ENCODE measurements at regions not wholly inside any gene's neighbourhood (a gene's known extent, or its start where the extent isn't known, plus 50 kb on each side); places are given as distances from the start of the nearest gene placed in this dataset.

DNA sequence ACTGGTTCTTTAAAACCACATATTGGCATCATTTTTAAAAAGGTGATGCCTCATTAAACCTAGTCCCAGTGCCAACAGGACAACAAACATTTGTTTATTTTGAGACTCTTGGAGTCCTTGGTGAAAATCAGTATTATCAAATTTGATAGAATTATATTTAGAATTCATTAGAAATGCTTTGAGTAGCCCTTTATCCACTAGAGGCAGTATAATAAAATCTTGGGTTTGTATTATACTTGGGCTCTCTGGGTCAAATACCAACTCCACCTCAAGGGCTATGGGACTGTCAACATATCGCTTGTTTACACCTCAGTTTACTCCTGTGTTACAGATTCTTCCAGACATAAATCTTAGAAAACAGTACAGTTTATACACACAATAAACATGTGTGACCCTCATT is 335.7 kb upstream of the FSTL5 start:
- Mint-ChIP-seq H3K4me1 (ENCODE audit: unreplicated experiment) (no peaks in the 10 kb centered on the region), H3K4me3 (ENCODE audit: unreplicated experiment) (no peak overlapping the region), H3K9me3 (ENCODE audit: unreplicated experiment) (no peaks in the 10 kb centered on the region), H3K36me3 (ENCODE audit: low read depth, unreplicated experiment) (no peaks in the 10 kb centered on the region), H3K27ac (ENCODE audit: unreplicated experiment) (no peak overlapping the region), H3K27me3 (ENCODE audit: unreplicated experiment) (no peaks in the 10 kb centered on the region)
- TF ChIP-seq, protein P1, sequence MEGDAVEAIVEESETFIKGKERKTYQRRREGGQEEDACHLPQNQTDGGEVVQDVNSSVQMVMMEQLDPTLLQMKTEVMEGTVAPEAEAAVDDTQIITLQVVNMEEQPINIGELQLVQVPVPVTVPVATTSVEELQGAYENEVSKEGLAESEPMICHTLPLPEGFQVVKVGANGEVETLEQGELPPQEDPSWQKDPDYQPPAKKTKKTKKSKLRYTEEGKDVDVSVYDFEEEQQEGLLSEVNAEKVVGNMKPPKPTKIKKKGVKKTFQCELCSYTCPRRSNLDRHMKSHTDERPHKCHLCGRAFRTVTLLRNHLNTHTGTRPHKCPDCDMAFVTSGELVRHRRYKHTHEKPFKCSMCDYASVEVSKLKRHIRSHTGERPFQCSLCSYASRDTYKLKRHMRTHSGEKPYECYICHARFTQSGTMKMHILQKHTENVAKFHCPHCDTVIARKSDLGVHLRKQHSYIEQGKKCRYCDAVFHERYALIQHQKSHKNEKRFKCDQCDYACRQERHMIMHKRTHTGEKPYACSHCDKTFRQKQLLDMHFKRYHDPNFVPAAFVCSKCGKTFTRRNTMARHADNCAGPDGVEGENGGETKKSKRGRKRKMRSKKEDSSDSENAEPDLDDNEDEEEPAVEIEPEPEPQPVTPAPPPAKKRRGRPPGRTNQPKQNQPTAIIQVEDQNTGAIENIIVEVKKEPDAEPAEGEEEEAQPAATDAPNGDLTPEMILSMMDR (IDR thresholded peaks at IDR 0.05; ENCODE audit: unreplicated experiment), result peak; percentile 44
- DNase-seq (ENCODE audit: low spot score), result no peak

DNA sequence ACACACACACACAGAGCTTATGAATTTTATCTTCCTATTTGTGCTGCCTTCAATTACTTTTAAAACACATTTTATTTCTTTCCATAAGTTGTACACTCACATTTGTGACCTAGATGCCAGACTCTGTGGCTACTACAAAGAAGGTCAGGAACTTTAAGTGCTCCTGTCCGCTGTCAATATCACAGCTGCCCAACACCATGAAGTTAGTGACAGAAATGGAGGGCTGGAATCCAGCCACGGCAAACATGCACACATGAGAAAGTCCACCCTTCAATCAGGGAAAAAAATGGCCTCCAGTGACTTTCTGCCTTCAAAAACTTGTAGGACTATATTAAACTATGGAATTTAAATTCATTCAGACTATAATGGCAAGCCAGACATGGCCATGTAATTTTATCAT is 334.4 kb upstream of the FSTL5 start:
- TF ChIP-seq, protein P1 (IDR thresholded peaks at IDR 0.05; ENCODE audit: unreplicated experiment), result no peak
- no peak overlapping the region for H3K4me3 Mint-ChIP-seq (ENCODE audit: unreplicated experiment)
- no peak overlapping the region for H3K27ac Mint-ChIP-seq (ENCODE audit: unreplicated experiment)
- H3K36me3 Mint-ChIP-seq (ENCODE audit: low read depth, unreplicated experiment), result no peaks in the 10 kb centered on the region
- no peaks in the 10 kb centered on the region for H3K9me3 Mint-ChIP-seq (ENCODE audit: unreplicated experiment)
- no peak for DNase-seq (ENCODE audit: low spot score)
- no peaks in the 10 kb centered on the region for H3K4me1 Mint-ChIP-seq (ENCODE audit: unreplicated experiment)
- no peaks in the 10 kb centered on the region for H3K27me3 Mint-ChIP-seq (ENCODE audit: unreplicated experiment)

DNA sequence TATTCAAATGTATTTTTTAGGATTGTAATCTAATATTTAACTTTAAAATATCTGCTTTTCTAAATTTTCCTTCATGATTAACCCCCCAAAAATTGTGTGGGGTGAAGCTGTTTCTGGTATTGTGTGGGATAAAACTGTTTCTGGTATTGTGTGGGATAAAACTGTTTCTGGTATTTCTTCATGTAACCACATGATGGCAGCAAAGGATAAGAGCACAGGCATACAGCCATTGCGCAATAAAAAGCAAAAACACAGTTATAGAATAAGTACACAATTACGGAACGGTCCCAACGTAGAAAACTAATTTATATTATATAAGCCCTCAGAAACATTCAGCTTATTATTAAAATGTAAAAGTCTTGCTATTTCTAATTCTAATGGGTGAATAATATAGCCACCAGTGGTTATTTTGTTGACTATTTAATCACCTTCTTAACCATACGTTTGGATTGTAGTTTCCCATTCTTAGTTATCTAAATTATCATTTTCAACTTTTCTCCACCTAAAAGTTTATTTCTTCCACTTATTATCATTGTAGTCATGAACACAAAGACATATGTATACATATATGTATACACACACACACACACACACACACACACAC is 333.9 kb upstream of the FSTL5 start:
- TF ChIP-seq, protein P1 (IDR thresholded peaks at IDR 0.05; ENCODE audit: unreplicated experiment), result peak; percentile 85
- Mint-ChIP-seq H3K4me3 (ENCODE audit: unreplicated experiment) (no peak overlapping the region), H3K27ac (ENCODE audit: unreplicated experiment) (no peak overlapping the region), H3K27me3 (ENCODE audit: unreplicated experiment) (no peaks in the 10 kb centered on the region), H3K9me3 (ENCODE audit: unreplicated experiment) (no peaks in the 10 kb centered on the region), H3K4me1 (ENCODE audit: unreplicated experiment) (no peaks in the 10 kb centered on the region), H3K36me3 (ENCODE audit: low read depth, unreplicated experiment) (no peaks in the 10 kb centered on the region)
- peak; percentile 7 for DNase-seq (ENCODE audit: low spot score)

DNA sequence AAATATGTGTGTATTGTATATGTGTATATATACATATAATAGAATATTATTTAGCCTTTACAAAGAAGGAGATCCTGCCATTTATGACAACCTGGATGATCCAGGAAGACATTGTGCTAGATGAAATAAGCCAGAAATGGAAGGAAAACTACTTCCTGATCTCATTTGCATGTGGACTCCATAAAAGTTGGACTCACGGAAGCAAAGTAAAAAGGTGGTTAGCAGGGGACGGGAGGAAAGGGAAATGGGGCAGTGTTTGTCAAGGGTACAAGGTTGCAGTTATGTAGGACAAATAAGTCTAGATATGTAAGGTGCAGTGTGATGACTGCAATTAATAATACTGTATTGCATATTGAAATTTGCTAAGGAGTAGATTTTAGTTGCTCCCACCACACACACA is 331.1 kb upstream of the FSTL5 start:
- no peaks in the 10 kb centered on the region for H3K36me3 Mint-ChIP-seq (ENCODE audit: low read depth, unreplicated experiment)
- H3K9me3 Mint-ChIP-seq (ENCODE audit: unreplicated experiment), result peaks cover under 1% of the 10 kb centered on the region
- TF ChIP-seq, protein P1 (IDR thresholded peaks at IDR 0.05; ENCODE audit: unreplicated experiment), result no peak
- no peaks in the 10 kb centered on the region for H3K27me3 Mint-ChIP-seq (ENCODE audit: unreplicated experiment)
- H3K4me1 Mint-ChIP-seq (ENCODE audit: unreplicated experiment), result no peaks in the 10 kb centered on the region
- no peak overlapping the region for H3K27ac Mint-ChIP-seq (ENCODE audit: unreplicated experiment)
- no peak overlapping the region for H3K4me3 Mint-ChIP-seq (ENCODE audit: unreplicated experiment)
- DNase-seq (ENCODE audit: low spot score), result no peak

DNA sequence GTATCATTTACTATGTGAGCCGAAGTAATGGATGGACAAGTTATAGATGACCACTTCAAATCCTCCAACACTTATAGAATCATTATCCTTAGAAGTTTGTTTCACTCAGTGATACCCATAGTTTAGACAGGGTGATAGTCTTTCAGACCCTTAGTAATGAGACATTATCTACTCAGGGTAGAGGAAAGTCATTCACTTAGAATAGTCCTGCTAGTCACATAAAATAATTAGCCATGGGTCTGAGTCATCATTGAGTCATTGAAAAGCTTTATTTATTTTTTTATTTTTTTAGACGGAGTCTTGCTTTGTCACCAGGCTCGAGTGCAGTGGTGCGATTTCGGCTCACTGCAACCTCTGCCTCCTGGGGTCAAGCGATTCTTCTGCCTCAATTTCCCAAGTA is 321.7 kb upstream of the FSTL5 start:
- Mint-ChIP-seq H3K4me3 (ENCODE audit: unreplicated experiment) (no peak overlapping the region), H3K4me1 (ENCODE audit: unreplicated experiment) (no peaks in the 10 kb centered on the region), H3K9me3 (ENCODE audit: unreplicated experiment) (peaks cover 5% of the 10 kb centered on the region), H3K27me3 (ENCODE audit: unreplicated experiment) (no peaks in the 10 kb centered on the region), H3K27ac (ENCODE audit: unreplicated experiment) (no peak overlapping the region), H3K36me3 (ENCODE audit: low read depth, unreplicated experiment) (no peaks in the 10 kb centered on the region)
- TF ChIP-seq, protein P1 (IDR thresholded peaks at IDR 0.05; ENCODE audit: unreplicated experiment), result no peak
- no peak for DNase-seq (ENCODE audit: low spot score)

All from endothelial cell (in vitro differentiated cells).